Activated naive CD8-positive, alpha-beta T cell treated with anti-CD3 and anti-CD28 coated beads, Interleukin-2, amount 50 U/mL, for 24 hours (primary cell): ENCODE measurements at regions not wholly inside any gene's neighbourhood (a gene's known extent, or its start where the extent isn't known, plus 50 kb on each side); places are given as distances from the start of the nearest gene placed in this dataset.
"Not testable (repeated sequence)": the region's sequence is repeated elsewhere in the genome, so short reads cannot be mapped to it uniquely, and the experiment has no call there.

Source experiments
- ATAC-seq: fragments of 150-1000 bp; cut with Tn5 transposase; one replicate; pipeline ENCODE4 v1.10.0; 2021
- DNase-seq: peaks from one replicate; pipeline ENCODE4 v3.0.0; 2021
- H3K27ac Mint-ChIP-seq: one replicate; pipeline ENCODE4 v1.8.0; 2021; ENCODE audit warnings: mild to moderate bottlenecking, mixed read lengths
- H3K27me3 Mint-ChIP-seq: one replicate; pipeline ENCODE4 v1.8.0; 2021; ENCODE audit warnings: mixed read lengths
- H3K36me3 Mint-ChIP-seq: one replicate; pipeline ENCODE4 v1.8.0; 2021; ENCODE audit warnings: low read depth, mixed read lengths
- H3K4me1 Mint-ChIP-seq: one replicate; pipeline ENCODE4 v1.8.0; 2021; ENCODE audit warnings: mixed read lengths
- H3K4me3 Mint-ChIP-seq: one replicate; pipeline ENCODE4 v1.8.0; 2021; ENCODE audit warnings: mild to moderate bottlenecking, moderate library complexity, mixed read lengths
- H3K9me3 Mint-ChIP-seq: one replicate; pipeline ENCODE4 v1.8.0; 2021; ENCODE audit warnings: mixed read lengths

DNA sequence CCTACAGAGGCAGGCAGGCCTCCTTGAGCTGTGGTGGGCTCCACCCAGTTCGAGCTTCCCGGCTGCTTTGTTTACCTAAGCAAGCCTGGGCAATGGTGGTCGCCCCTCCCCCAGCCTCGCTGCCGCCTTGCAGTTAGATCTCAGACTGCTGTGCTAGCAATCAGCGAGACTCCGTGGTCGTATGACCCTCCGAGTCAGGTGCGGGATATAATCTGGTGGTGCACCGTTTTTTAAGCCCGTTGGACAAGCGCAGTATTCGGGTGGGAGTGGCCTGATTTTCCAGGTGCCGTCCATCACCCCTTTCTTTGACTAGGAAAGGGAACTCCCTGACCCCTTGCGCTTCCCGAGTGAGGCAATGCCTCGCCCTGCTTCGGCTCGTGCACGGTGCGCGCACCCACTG lies 407.6 kb downstream of the NTRK2 start:
- H3K27me3 Mint-ChIP-seq, ATAC-seq, H3K36me3 Mint-ChIP-seq, H3K27ac Mint-ChIP-seq, H3K4me1 Mint-ChIP-seq, H3K4me3 Mint-ChIP-seq, H3K9me3 Mint-ChIP-seq, DNase-seq: not testable (repeated sequence)
